IMR-90 (cell line): ENCODE measurements at regions not wholly inside any gene's neighbourhood (a gene's known extent, or its start where the extent isn't known, plus 50 kb on each side); places are given as distances from the start of the nearest gene placed in this dataset.

ENCODE experiments used
- BHLHE40 ChIP-seq: fragments of 150-350 bp; IDR thresholded peaks from 2 replicates; pipeline ENCODE4 v1.6.1; 2016; ENCODE audit warnings: mild to moderate bottlenecking, low read depth, low read length
- CTCF ChIP-seq: conservative IDR thresholded peaks from 2 replicates; pipeline ENCODE4 v1.5.1; 2012; ENCODE audit warnings: mild to moderate bottlenecking, low read depth, low read length, improper control_type of control experiment
- ELK1 ChIP-seq: fragments of 150-350 bp; IDR thresholded peaks from 2 replicates; pipeline ENCODE4 v1.6.1; 2016; ENCODE audit warnings: low read depth, mild to moderate bottlenecking, low read length, moderate library complexity, borderline replicate concordance
- MAZ ChIP-seq: IDR thresholded peaks from 2 replicates; pipeline ENCODE4 v1.6.1; 2012; ENCODE audit warnings: low read depth, mild to moderate bottlenecking, low read length, improper control_type of control experiment, moderate library complexity, borderline replicate concordance
- POLR2A ChIP-seq: IDR thresholded peaks from 2 replicates; pipeline ENCODE4 v1.6.1; 2012; ENCODE audit warnings: mild to moderate bottlenecking, low read depth, low read length
- RAD21 ChIP-seq: IDR thresholded peaks from 2 replicates; pipeline ENCODE4 v1.6.1; 2012; ENCODE audit warnings: low read length, improper control_type of control experiment
- RCOR1 ChIP-seq: IDR thresholded peaks from 2 replicates; pipeline ENCODE4 v1.6.1; 2012; ENCODE audit warnings: mild to moderate bottlenecking, low read length, improper control_type of control experiment; ENCODE audit not compliant: insufficient replicate concordance
- RFX5 ChIP-seq: IDR thresholded peaks from 2 replicates; pipeline ENCODE4 v1.8.0; 2012; ENCODE audit warnings: low read depth, mild to moderate bottlenecking, low read length, moderate library complexity
- SMC3 ChIP-seq: fragments of 150-350 bp; IDR thresholded peaks from 2 replicates; pipeline ENCODE4 v1.6.1; 2016; ENCODE audit warnings: low read depth, mild to moderate bottlenecking, antibody characterized with exemption, low read length, moderate library complexity
- TF ChIP-seq, protein P1 (sequence below): fragments of 150-350 bp; IDR thresholded peaks from 2 replicates; pipeline ENCODE4 v1.6.1; 2017; ENCODE audit warnings: mild to moderate bottlenecking, antibody characterized with exemption, low read length, low read depth

- TF ChIP-seq CTCF, result no peak
- no peak for TF ChIP-seq POLR2A
- TF ChIP-seq, protein P1, sequence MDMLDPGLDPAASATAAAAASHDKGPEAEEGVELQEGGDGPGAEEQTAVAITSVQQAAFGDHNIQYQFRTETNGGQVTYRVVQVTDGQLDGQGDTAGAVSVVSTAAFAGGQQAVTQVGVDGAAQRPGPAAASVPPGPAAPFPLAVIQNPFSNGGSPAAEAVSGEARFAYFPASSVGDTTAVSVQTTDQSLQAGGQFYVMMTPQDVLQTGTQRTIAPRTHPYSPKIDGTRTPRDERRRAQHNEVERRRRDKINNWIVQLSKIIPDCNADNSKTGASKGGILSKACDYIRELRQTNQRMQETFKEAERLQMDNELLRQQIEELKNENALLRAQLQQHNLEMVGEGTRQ, result no peak
- no peak for TF ChIP-seq RAD21
- no peak for TF ChIP-seq MAZ
- TF ChIP-seq RFX5, result no peak
- TF ChIP-seq SMC3, result no peak
- TF ChIP-seq ELK1, result no peak
- no peak for TF ChIP-seq BHLHE40
- TF ChIP-seq RCOR1, result no peak
Observed at GRCh38 chr1:192747943-192748342, 60.9 kb upstream of the RGS2 start.
